ENCODE measurements at regions not wholly inside any gene's neighbourhood (a gene's known extent, or its start where the extent isn't known, plus 50 kb on each side); places are given as distances from the start of the nearest gene placed in this dataset.
A peak's percentile ranks its signal among the peaks of the same experiment; 100 is the strongest.

- 56% methylated on average over 4 of the region's 4 CpGs for WGBS (ENCODE audit: low lambda C conversion rate)
- no peaks in the 10 kb centered on the region for H3K9me3 ChIP-seq
- no peaks in the 10 kb centered on the region for H3K9me2 ChIP-seq
- H3K9ac ChIP-seq, result no peak overlapping the region
- ChIA-PET CTCF (interaction anchor here (0.6 to 1.3 kb wide), 5 partner anchors 9 to 48 kb away, joined by 3 read pairs; no protein-coding TSS in a partner anchor), POLR2A (no interaction called here)
- H3K4me1 ChIP-seq (ENCODE audit: control insufficient read depth in 1 of 2, insufficient read depth in 2 of 2, low read depth in 1 of 2, low read length in 1 of 2), result no peaks in the 10 kb centered on the region
- no peaks in the 10 kb centered on the region for H3K36me3 ChIP-seq (replicated peaks in 1 of 2; ENCODE audit: control insufficient read depth in 1 of 2, insufficient read depth in 2 of 2, low read length in 1 of 2)
- no peaks in the 10 kb centered on the region for H4K20me1 ChIP-seq (ENCODE audit: insufficient read depth)
- H3K27me3 ChIP-seq (ENCODE audit: insufficient read depth), result no peaks in the 10 kb centered on the region
- H3K4me2 ChIP-seq, result no peak overlapping the region
- H2AFZ ChIP-seq (ENCODE audit: low read depth), result no peak overlapping the region
- DNase-seq, result peak; percentile 37
- no peak for TF ChIP-seq CHD2 (IDR thresholded peaks at IDR 0.05; ENCODE audit: low read length, partially characterized antibody)
- peak; percentile 59 for TF ChIP-seq CTCF (IDR thresholded peaks at IDR 0.05)
- no peaks in the 10 kb centered on the region for H3K79me2 ChIP-seq (ENCODE audit: insufficient read depth)
- no peaks in the 10 kb centered on the region for H3F3A ChIP-seq (replicated peaks; ENCODE audit: insufficient read depth)
- H3K27ac ChIP-seq (ENCODE audit: low read depth in 2 of 2, low read length in 1 of 2), result no peak overlapping the region
- H3K4me3 ChIP-seq (ENCODE audit: low read depth in 2 of 2, low read length in 1 of 2), result no peak overlapping the region
Observed at GRCh38 chr1:96596226-96596922, 125.2 kb upstream of the PTBP2 start.

- Histone ChIP-seq H3K27ac (ENCODE audit: low read depth in 2 of 2, low read length in 1 of 2) (no peak overlapping the region), H4K20me1 (ENCODE audit: insufficient read depth) (no peaks in the 10 kb centered on the region), H3K4me1 (ENCODE audit: control insufficient read depth in 1 of 2, insufficient read depth in 2 of 2, low read depth in 1 of 2, low read length in 1 of 2) (no peaks in the 10 kb centered on the region), H3K4me3 (ENCODE audit: low read depth in 2 of 2, low read length in 1 of 2) (no peak overlapping the region), H3K27me3 (ENCODE audit: insufficient read depth) (no peaks in the 10 kb centered on the region), H3K79me2 (ENCODE audit: insufficient read depth) (no peaks in the 10 kb centered on the region), H3K4me2 (no peak overlapping the region), H3K36me3 (replicated peaks in 1 of 2; ENCODE audit: control insufficient read depth in 1 of 2, insufficient read depth in 2 of 2, low read length in 1 of 2) (no peaks in the 10 kb centered on the region), H3K9me2 (no peaks in the 10 kb centered on the region), H3K9ac (no peak overlapping the region), H3K9me3 (no peaks in the 10 kb centered on the region), H2AFZ (ENCODE audit: low read depth) (no peak overlapping the region), H3F3A (replicated peaks; ENCODE audit: insufficient read depth) (no peaks in the 10 kb centered on the region)
- CTCF ChIA-PET, result interaction anchor here (1.0 to 1.3 kb wide), 3 partner anchors 8 to 11 kb away, joined by 3 to 6 read pairs (median 3); no protein-coding TSS in a partner anchor
- 73% methylated on average over 1 of the region's 1 CpG for WGBS (ENCODE audit: low lambda C conversion rate)
- POLR2A ChIA-PET, result no interaction called here
- DNase-seq, result no peak
- no peak for TF ChIP-seq ZBTB33 (IDR thresholded peaks at IDR 0.05; ENCODE audit: borderline replicate concordance, low read depth)
- no peak for TF ChIP-seq PBX3 (IDR thresholded peaks at IDR 0.05)
- TF ChIP-seq RCOR1 (IDR thresholded peaks at IDR 0.05; ENCODE audit: low read length), result no peak
- TF ChIP-seq GABPA (IDR thresholded peaks at IDR 0.05; ENCODE audit: low read depth), result no peak
- TF ChIP-seq CHD2 (IDR thresholded peaks at IDR 0.05; ENCODE audit: low read length, partially characterized antibody), result no peak
- TF ChIP-seq RXRA (IDR thresholded peaks at IDR 0.05; ENCODE audit: borderline replicate concordance, low read depth), result no peak
- no peak for TF ChIP-seq IRF3 (IDR thresholded peaks at IDR 0.05; ENCODE audit: low read depth, low read length)
- TF ChIP-seq SIN3A (IDR thresholded peaks at IDR 0.05; ENCODE audit: borderline replicate concordance, low read depth, low read length), result no peak
- TF ChIP-seq CTCF (IDR thresholded peaks at IDR 0.05), result no peak
- TF ChIP-seq TAF1 (IDR thresholded peaks at IDR 0.05; ENCODE audit: borderline replicate concordance, low read depth, low read length), result no peak
- TF ChIP-seq GATA2 (CRISPR knock-in tag; IDR thresholded peaks at IDR 0.05), result no peak
Observed at GRCh38 chr1:96597218-96597617, 124.4 kb upstream of the PTBP2 start.

Measured in SK-N-SH (cell line).